Activated T-cell treated with anti-CD3 and anti-CD28 coated beads, Interleukin-2, amount 50 U/mL, for 4 hours (primary cell): ENCODE measurements at regions not wholly inside any gene's neighbourhood (a gene's known extent, or its start where the extent isn't known, plus 50 kb on each side); places are given as distances from the start of the nearest gene placed in this dataset.

Experiments used
- ATAC-seq, 2 donors: fragments of 200-7000 bp; cut with Tn5 transposase; one replicate each; pipeline ENCODE4 v1.10.0; 2021
- DNase-seq: peaks from one replicate; pipeline ENCODE4 v3.0.0-alpha.2; 2020
- H3K27me3 Mint-ChIP-seq: one replicate; pipeline ENCODE4 v1.8.0; 2021; ENCODE audit warnings: low read depth, mixed read lengths
- H3K36me3 Mint-ChIP-seq: one replicate; pipeline ENCODE4 v1.8.0; 2022; ENCODE audit warnings: mixed read lengths; ENCODE audit not compliant: insufficient read depth
- H3K4me1 Mint-ChIP-seq: one replicate; pipeline ENCODE4 v1.8.0; 2021; ENCODE audit warnings: low read depth, mixed read lengths
- H3K4me3 Mint-ChIP-seq: one replicate; pipeline ENCODE4 v1.8.0; 2021; ENCODE audit warnings: mild to moderate bottlenecking, moderate library complexity, mixed read lengths
- H3K9me3 Mint-ChIP-seq: one replicate; pipeline ENCODE4 v1.8.0; 2021; ENCODE audit warnings: mixed read lengths

GRCh38 chr13:50444726-50445125 is 398.8 kb downstream of the DLEU7 start:
- H3K4me3 Mint-ChIP-seq, result no peak overlapping the region
- ATAC-seq (no peak), DNase-seq (no peak)
- H3K9me3 Mint-ChIP-seq, result no peaks in the 10 kb centered on the region
- no peaks in the 10 kb centered on the region for H3K36me3 Mint-ChIP-seq
- H3K4me1 Mint-ChIP-seq, result peaks cover 6% of the 10 kb centered on the region
- no peaks in the 10 kb centered on the region for H3K27me3 Mint-ChIP-seq

- no peak overlapping the region for H3K4me3 Mint-ChIP-seq
- H3K27me3 Mint-ChIP-seq, result no peaks in the 10 kb centered on the region
- no peak for DNase-seq
- no peaks in the 10 kb centered on the region for H3K36me3 Mint-ChIP-seq
- ATAC-seq, result no peak
- H3K4me1 Mint-ChIP-seq, result peaks cover 6% of the 10 kb centered on the region
- H3K9me3 Mint-ChIP-seq, result no peaks in the 10 kb centered on the region
These were observed 396.9 kb downstream of the DLEU7 start for GRCh38 chr13:50446611-50447010.

- Mint-ChIP-seq H3K36me3 (no peaks in the 10 kb centered on the region), H3K9me3 (no peaks in the 10 kb centered on the region), H3K4me3 (no peak overlapping the region), H3K27me3 (no peaks in the 10 kb centered on the region), H3K4me1 (peaks cover 2% of the 10 kb centered on the region)
- no peak for DNase-seq
- ATAC-seq, result no peak
These were observed 394.9 kb downstream of the DLEU7 start for GRCh38 chr13:50448535-50448998.

- DNase-seq (no peak), ATAC-seq (peak; percentile 38 to 48)
- H3K4me3 Mint-ChIP-seq, result no peak overlapping the region
- H3K27me3 Mint-ChIP-seq, result no peaks in the 10 kb centered on the region
- no peaks in the 10 kb centered on the region for H3K36me3 Mint-ChIP-seq
- H3K9me3 Mint-ChIP-seq, result no peaks in the 10 kb centered on the region
- H3K4me1 Mint-ChIP-seq, result peaks cover 2% of the 10 kb centered on the region
These were observed 394.0 kb downstream of the DLEU7 start for GRCh38 chr13:50449465-50449864.

GRCh38 chr13:50450279-50450678 is 393.2 kb downstream of the DLEU7 start:
- no peaks in the 10 kb centered on the region for H3K9me3 Mint-ChIP-seq
- no peak for DNase-seq
- no peak overlapping the region for H3K4me3 Mint-ChIP-seq
- H3K4me1 Mint-ChIP-seq, result peaks cover 2% of the 10 kb centered on the region
- no peaks in the 10 kb centered on the region for H3K36me3 Mint-ChIP-seq
- no peak for ATAC-seq
- H3K27me3 Mint-ChIP-seq, result no peaks in the 10 kb centered on the region

- Mint-ChIP-seq H3K27me3 (no peaks in the 10 kb centered on the region), H3K9me3 (no peaks in the 10 kb centered on the region), H3K4me1 (peaks cover 2% of the 10 kb centered on the region), H3K4me3 (no peak overlapping the region), H3K36me3 (no peaks in the 10 kb centered on the region)
- ATAC-seq (no peak), DNase-seq (no peak)
These were observed 391.9 kb downstream of the DLEU7 start for GRCh38 chr13:50451609-50452008.

- Mint-ChIP-seq H3K4me1 (peaks cover 2% of the 10 kb centered on the region), H3K4me3 (no peak overlapping the region), H3K36me3 (no peaks in the 10 kb centered on the region), H3K9me3 (no peaks in the 10 kb centered on the region), H3K27me3 (no peaks in the 10 kb centered on the region)
- DNase-seq (no peak), ATAC-seq (no peak)
These were observed 391.5 kb downstream of the DLEU7 start for GRCh38 chr13:50452028-50452427.

GRCh38 chr13:50452756-50453155 is 390.7 kb downstream of the DLEU7 start:
- Mint-ChIP-seq H3K4me1 (peaks cover 2% of the 10 kb centered on the region), H3K36me3 (no peaks in the 10 kb centered on the region), H3K4me3 (no peak overlapping the region), H3K27me3 (no peaks in the 10 kb centered on the region), H3K9me3 (no peaks in the 10 kb centered on the region)
- DNase-seq (no peak), ATAC-seq (no peak)

GRCh38 chr13:50453188-50453587 is 390.3 kb downstream of the DLEU7 start:
- peaks cover 2% of the 10 kb centered on the region for H3K4me1 Mint-ChIP-seq
- no peak overlapping the region for H3K4me3 Mint-ChIP-seq
- no peaks in the 10 kb centered on the region for H3K9me3 Mint-ChIP-seq
- no peak for DNase-seq
- H3K27me3 Mint-ChIP-seq, result no peaks in the 10 kb centered on the region
- no peak for ATAC-seq
- no peaks in the 10 kb centered on the region for H3K36me3 Mint-ChIP-seq

- Mint-ChIP-seq H3K4me1 (peaks cover 4% of the 10 kb centered on the region), H3K9me3 (no peaks in the 10 kb centered on the region), H3K36me3 (no peaks in the 10 kb centered on the region), H3K27me3 (no peaks in the 10 kb centered on the region), H3K4me3 (no peak overlapping the region)
- DNase-seq, result no peak
- no peak for ATAC-seq
These were observed 387.4 kb downstream of the DLEU7 start for GRCh38 chr13:50456111-50456510.

- Mint-ChIP-seq H3K36me3 (no peaks in the 10 kb centered on the region), H3K9me3 (no peaks in the 10 kb centered on the region), H3K4me1 (peaks cover 4% of the 10 kb centered on the region), H3K4me3 (no peak overlapping the region), H3K27me3 (no peaks in the 10 kb centered on the region)
- ATAC-seq (no peak), DNase-seq (no peak)
These were observed 385.8 kb downstream of the DLEU7 start for GRCh38 chr13:50457415-50458393.

GRCh38 chr13:50459046-50459445 is 384.4 kb downstream of the DLEU7 start:
- H3K9me3 Mint-ChIP-seq, result no peaks in the 10 kb centered on the region
- H3K4me1 Mint-ChIP-seq, result peaks cover 2% of the 10 kb centered on the region
- no peaks in the 10 kb centered on the region for H3K36me3 Mint-ChIP-seq
- ATAC-seq (no peak), DNase-seq (no peak)
- no peak overlapping the region for H3K4me3 Mint-ChIP-seq
- no peaks in the 10 kb centered on the region for H3K27me3 Mint-ChIP-seq

GRCh38 chr13:50459658-50460057 is 383.8 kb downstream of the DLEU7 start:
- DNase-seq (no peak), ATAC-seq (no peak)
- no peak overlapping the region for H3K4me3 Mint-ChIP-seq
- H3K4me1 Mint-ChIP-seq, result peaks cover 2% of the 10 kb centered on the region
- H3K27me3 Mint-ChIP-seq, result no peaks in the 10 kb centered on the region
- no peaks in the 10 kb centered on the region for H3K36me3 Mint-ChIP-seq
- H3K9me3 Mint-ChIP-seq, result no peaks in the 10 kb centered on the region

- Mint-ChIP-seq H3K27me3 (no peaks in the 10 kb centered on the region), H3K4me1 (peaks cover 2% of the 10 kb centered on the region), H3K4me3 (no peak overlapping the region), H3K36me3 (no peaks in the 10 kb centered on the region), H3K9me3 (no peaks in the 10 kb centered on the region)
- DNase-seq (no peak), ATAC-seq (no peak)
These were observed 383.1 kb downstream of the DLEU7 start for GRCh38 chr13:50460358-50460757.

GRCh38 chr13:50461189-50461588 is 382.3 kb downstream of the DLEU7 start:
- no peaks in the 10 kb centered on the region for H3K36me3 Mint-ChIP-seq
- no peaks in the 10 kb centered on the region for H3K9me3 Mint-ChIP-seq
- no peak overlapping the region for H3K4me3 Mint-ChIP-seq
- DNase-seq (no peak), ATAC-seq (no peak)
- peaks cover 2% of the 10 kb centered on the region for H3K4me1 Mint-ChIP-seq
- H3K27me3 Mint-ChIP-seq, result no peaks in the 10 kb centered on the region
